H1 (cell line): ENCODE measurements at regions not wholly inside any gene's neighbourhood (a gene's known extent, or its start where the extent isn't known, plus 50 kb on each side); places are given as distances from the start of the nearest gene placed in this dataset.

ENCODE experiments used
- CTCF ChIA-PET: fragments of 300-600 bp; sonication (Branson Sonifier 250); formaldehyde crosslinking; loops from one replicate; lab custom pipeline; 2021; ENCODE audit not compliant: partially characterized antibody; lab: Charles Lee
- POLR2A ChIA-PET: fragments of 300-600 bp; sonication (Branson Sonifier 250); formaldehyde crosslinking; loops from one replicate; lab custom pipeline; 2021; ENCODE audit warnings: inconsistent platforms; ENCODE audit not compliant: partially characterized antibody; lab: Charles Lee
- DNase-seq, 2 experiments: peaks; one replicate each; pipeline versions ENCODE4 v3.0.0 to v3.0.0-alpha.2; 2010 to 2022; ENCODE audit warnings: low spot score in 2 of 2, low read depth in 1 of 2, mixed read lengths in 1 of 2
- FAIRE-seq: peaks from 2 replicates; lab custom pipeline; 2011; peaks lifted over from hg19 to GRCh38; lab: Jason Lieb, UNC
- H2AFZ ChIP-seq: 2 replicates; pipeline ENCODE4 v1.8.1; 2012; ENCODE audit warnings: low read length, inconsistent platforms
- H2AK5ac ChIP-seq: 2 replicates; pipeline ENCODE4 v1.6.1; 2013; ENCODE audit warnings: low read depth, low read length
- H2BK120ac ChIP-seq: replicated peaks from 2 replicates; pipeline ENCODE3; 2013; ENCODE audit warnings: low read depth, low read length, inconsistent platforms
- H2BK12ac ChIP-seq: 2 replicates; pipeline ENCODE4 v1.6.1; 2013; ENCODE audit warnings: low read depth, low read length
- H2BK15ac ChIP-seq: 2 replicates; pipeline ENCODE4 v1.6.1; 2013; ENCODE audit warnings: low read length
- H2BK20ac ChIP-seq: 2 replicates; pipeline ENCODE4 v1.6.1; 2013; ENCODE audit warnings: low read length
- H2BK5ac ChIP-seq: 2 replicates; pipeline ENCODE4 v1.6.1; 2013; ENCODE audit warnings: low read depth, low read length
- H3K14ac ChIP-seq: 2 replicates; pipeline ENCODE4 v1.6.1; 2013; ENCODE audit warnings: inconsistent platforms; ENCODE audit not compliant: insufficient read length
- H3K18ac ChIP-seq: 2 replicates; pipeline ENCODE4 v1.6.1; 2013; ENCODE audit warnings: low read length; ENCODE audit errors: extremely low read depth
- H3K23ac ChIP-seq: 2 replicates; pipeline ENCODE4 v1.6.1; 2013; ENCODE audit warnings: inconsistent platforms; ENCODE audit not compliant: insufficient read length
- H3K23me2 ChIP-seq: 2 replicates; pipeline ENCODE4 v1.6.1; 2013; ENCODE audit warnings: low read depth, low read length
- H3K27ac ChIP-seq: 2 replicates; pipeline ENCODE4 v1.6.1; 2011; ENCODE audit warnings: low read depth, low read length, inconsistent platforms
- H3K27me3 ChIP-seq, 4 experiments: replicated peaks in 1 of 4; 1 replicate in 1 of 4; 2 replicates in 3 of 4; pipeline versions ENCODE4 v1.6.1 to v1.8.1; 2011 to 2013; ENCODE audit warnings: low read length in 3 of 4, mild to moderate bottlenecking in 3 of 4, inconsistent platforms in 2 of 4, mixed read lengths in 2 of 4, moderate library complexity in 1 of 4; ENCODE audit not compliant: control insufficient read depth in 3 of 4, insufficient read depth in 3 of 4; ENCODE audit errors: extremely low read depth in 1 of 4
- H3K36me3 ChIP-seq, 4 experiments: 2 replicates each; pipeline versions ENCODE4 v1.6.1 to v1.8.1; 2011 to 2013; ENCODE audit warnings: mild to moderate bottlenecking in 4 of 4, low read length in 3 of 4, moderate library complexity in 2 of 4, control low read depth in 1 of 4, inconsistent platforms in 1 of 4; ENCODE audit not compliant: insufficient read depth in 4 of 4, control insufficient read depth in 2 of 4
- H3K4ac ChIP-seq: replicated peaks from 2 replicates; pipeline ENCODE3; 2013; ENCODE audit warnings: low read length, low read depth, mixed read lengths, inconsistent platforms; ENCODE audit not compliant: insufficient read length
- H3K4me1 ChIP-seq, 4 experiments: replicated peaks in 1 of 4; 1 replicate in 1 of 4; 2 replicates in 3 of 4; pipeline versions ENCODE4 v1.6.1 to v1.8.1; 2011 to 2013; ENCODE audit warnings: low read length in 3 of 4, inconsistent platforms in 2 of 4, mixed read lengths in 1 of 4; ENCODE audit not compliant: insufficient read depth in 4 of 4, control insufficient read depth in 3 of 4
- H3K4me2 ChIP-seq, 2 experiments: 2 replicates each; pipeline versions ENCODE4 v1.6.1 to v1.8.1; 2011 to 2013; ENCODE audit warnings: low read depth in 2 of 2, low read length in 2 of 2, control low read depth in 1 of 2, inconsistent platforms in 1 of 2, mild to moderate bottlenecking in 1 of 2; ENCODE audit not compliant: insufficient read depth in 1 of 2
- H3K4me3 ChIP-seq, 4 experiments: fragments of 200-600, 300-600 bp in 1 of 4; sonication (generic), shearing (Covaris generic), sonication (Bioruptor Twin) in 1 of 4; 2 replicates each; pipeline versions ENCODE4 v1.5.1 to v1.8.1; 2011 to 2016; ENCODE audit warnings: low read length in 4 of 4, low read depth in 3 of 4, control low read depth in 2 of 4, inconsistent platforms in 2 of 4, mild to moderate bottlenecking in 2 of 4, mixed read lengths in 1 of 4, moderate library complexity in 1 of 4; ENCODE audit not compliant: insufficient read depth in 2 of 4; ENCODE audit errors: extremely low read depth in 1 of 4
- H3K56ac ChIP-seq: replicated peaks from 2 replicates; pipeline ENCODE3; 2013; ENCODE audit warnings: low read depth, mild to moderate bottlenecking, mixed read lengths, low read length, inconsistent platforms; ENCODE audit not compliant: insufficient read length
- H3K79me1 ChIP-seq: 2 replicates; pipeline ENCODE4 v1.6.1; 2013; ENCODE audit warnings: low read depth, low read length, control low read depth
- H3K79me2 ChIP-seq, 2 experiments: 2 replicates each; pipeline versions ENCODE4 v1.6.1 to v1.8.1; 2012 to 2013; ENCODE audit warnings: low read length in 2 of 2, mild to moderate bottlenecking in 2 of 2, inconsistent platforms in 1 of 2; ENCODE audit not compliant: insufficient read depth in 2 of 2, control insufficient read depth in 1 of 2
- H3K9ac ChIP-seq, 4 experiments: replicated peaks in 1 of 4; 1 replicate in 1 of 4; 2 replicates in 3 of 4; pipeline versions ENCODE4 v1.6.1 to v1.8.1; 2011 to 2013; ENCODE audit warnings: low read depth in 3 of 4, low read length in 3 of 4, control low read depth in 2 of 4, mild to moderate bottlenecking in 2 of 4, moderate library complexity in 2 of 4, inconsistent platforms in 1 of 4; ENCODE audit errors: extremely low read depth in 1 of 4
- H3K9me3 ChIP-seq, 2 experiments: 2 replicates each; pipeline versions ENCODE4 v1.6.1 to v1.8.1; 2012 to 2013; ENCODE audit warnings: mild to moderate bottlenecking in 2 of 2, moderate library complexity in 2 of 2, control low read depth in 1 of 2, inconsistent platforms in 1 of 2, low read depth in 1 of 2, low read length in 1 of 2, mixed read lengths in 1 of 2; ENCODE audit not compliant: insufficient read depth in 2 of 2
- H4K20me1 ChIP-seq, 2 experiments: replicated peaks in 1 of 2; 2 replicates each; pipeline versions ENCODE3 to v1.8.1; 2011 to 2013; ENCODE audit warnings: inconsistent platforms in 2 of 2, low read length in 2 of 2, mild to moderate bottlenecking in 1 of 2; ENCODE audit not compliant: insufficient read depth in 2 of 2, control insufficient read depth in 1 of 2
- H4K5ac ChIP-seq: 2 replicates; pipeline ENCODE4 v1.6.1; 2013; ENCODE audit warnings: low read length, low read depth, mixed read lengths, inconsistent platforms; ENCODE audit not compliant: insufficient read length
- H4K8ac ChIP-seq: 2 replicates; pipeline ENCODE4 v1.8.0; 2013; ENCODE audit warnings: mild to moderate bottlenecking, moderate library complexity, low read length, inconsistent platforms; ENCODE audit not compliant: insufficient read depth; ENCODE audit errors: extremely low read depth
- H4K91ac ChIP-seq: replicated peaks from 2 replicates; pipeline ENCODE3; 2013; ENCODE audit warnings: low read length, mixed read lengths, inconsistent platforms; ENCODE audit not compliant: insufficient read length
- RNF2 ChIP-seq: fragments of 200-900, 300-1000 bp; sonication (generic); IDR thresholded peaks from 2 replicates; pipeline ENCODE4 v1.7.1; 2016; ENCODE audit warnings: borderline replicate concordance, low read depth, mild to moderate bottlenecking, antibody characterized with exemption, low read length; ENCODE audit not compliant: poor library complexity, severe bottlenecking; ENCODE audit errors: missing control alignments
- SIRT6 ChIP-seq: IDR thresholded peaks from one replicate; pipeline ENCODE4 v1.7.1; 2012; ENCODE audit warnings: low read length, inconsistent platforms
- WGBS, 2 experiments: shearing (Covaris generic) in 1 of 2; methylation state at CpG; one replicate each; pipeline versions ENCODE4 v1.1.6 to v1.1.7; 2013 to 2015; ENCODE audit warnings: low lambda C conversion rate in 2 of 2, mixed read lengths in 2 of 2, inconsistent platforms in 1 of 2, low coverage in 1 of 2, missing lambda C conversion rate in 1 of 2; ENCODE audit not compliant: insufficient replicate concordance in 2 of 2, insufficient coverage in 1 of 2, insufficient read length in 1 of 2; ENCODE audit errors: extremely low coverage in 1 of 2, missing lambda C conversion rate in 1 of 2; 5-methylcytosine and 5-hydroxymethylcytosine counted together

DNA sequence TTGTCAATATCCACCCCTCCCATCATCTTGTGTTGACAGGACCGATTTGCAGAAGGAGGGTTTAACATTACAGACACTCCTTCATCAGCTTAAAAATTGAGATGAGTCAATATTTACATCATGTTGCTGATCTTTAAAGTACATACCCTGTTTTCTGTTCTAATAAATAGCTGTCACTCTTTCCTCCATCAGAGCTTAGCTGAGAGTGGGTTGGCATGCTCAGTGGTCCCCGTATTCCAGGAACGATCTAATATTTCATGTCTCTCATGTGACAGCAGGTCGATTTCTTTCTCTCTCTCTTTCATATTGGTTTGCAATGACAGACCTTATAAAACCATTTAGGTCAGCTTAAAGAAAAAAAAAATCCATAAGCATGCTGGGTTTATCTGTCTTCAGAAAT is 950.6 kb downstream of the GALC start:
- no peak overlapping the region for H2BK5ac ChIP-seq
- H3K36me3 ChIP-seq, result no peaks in the 10 kb centered on the region
- DNase-seq (no peak), FAIRE-seq (no peak)
- H3K23ac ChIP-seq, result no peak overlapping the region
- no peak overlapping the region for H2BK20ac ChIP-seq
- CTCF ChIA-PET, result interaction anchor here (0.6 to 3.7 kb wide), 4 partner anchors 8 to 1289 kb away, joined by 3 to 29 read pairs (median 3); no protein-coding TSS in a partner anchor
- H2BK12ac ChIP-seq, result no peak overlapping the region
- H3K79me1 ChIP-seq, result no peaks in the 10 kb centered on the region
- no peak overlapping the region for H3K9ac ChIP-seq
- no peaks in the 10 kb centered on the region for H3K4me1 ChIP-seq
- peaks cover 2% of the 10 kb centered on the region; the same call in 1 of the 2 replicates for H3K23me2 ChIP-seq
- H3K56ac ChIP-seq, result no peak overlapping the region
- H2AFZ ChIP-seq, result no peak overlapping the region
- H3K9me3 ChIP-seq, result no peaks in the 10 kb centered on the region
- 97% methylated on average over 4 of the region's 4 CpGs; no CpG with 5 or more reads in 1 of the 2 experiments for WGBS, 2 experiments
- no peaks in the 10 kb centered on the region for H4K20me1 ChIP-seq
- no peak overlapping the region for H2BK120ac ChIP-seq
- H3K4me2 ChIP-seq, result no peak overlapping the region
- H3K14ac ChIP-seq, result no peak overlapping the region
- no peaks in the 10 kb centered on the region for H3K79me2 ChIP-seq
- no peaks in the 10 kb centered on the region for H3K27me3 ChIP-seq
- no peak overlapping the region for H3K18ac ChIP-seq
- H3K4ac ChIP-seq, result no peak overlapping the region
- H3K4me3 ChIP-seq, result no peak overlapping the region
- POLR2A ChIA-PET, result no interaction called here
- H2BK15ac ChIP-seq, result no peak overlapping the region
- H2AK5ac ChIP-seq, result no peak overlapping the region
- no peak overlapping the region for H3K27ac ChIP-seq
- H4K5ac ChIP-seq, result no peak overlapping the region
- H4K91ac ChIP-seq, result no peak overlapping the region
- TF ChIP-seq RNF2 (no peak), SIRT6 (no peak)
- H4K8ac ChIP-seq, result no peak overlapping the region
